WI38 (cell line): ENCODE measurements at regions not wholly inside any gene's neighbourhood (a gene's known extent, or its start where the extent isn't known, plus 50 kb on each side); places are given as distances from the start of the nearest gene placed in this dataset.

ENCODE experiments used
- H3K4me3 ChIP-seq: 2 replicates; pipeline ENCODE4 v1.5.1; 2011; ENCODE audit warnings: low read depth, mild to moderate bottlenecking, control low read depth, low read length
- TF ChIP-seq, protein P1 (sequence below): IDR thresholded peaks from 2 replicates; pipeline ENCODE4 v1.5.1; 2012; ENCODE audit warnings: low read depth, mild to moderate bottlenecking, control low read depth, low read length

DNA sequence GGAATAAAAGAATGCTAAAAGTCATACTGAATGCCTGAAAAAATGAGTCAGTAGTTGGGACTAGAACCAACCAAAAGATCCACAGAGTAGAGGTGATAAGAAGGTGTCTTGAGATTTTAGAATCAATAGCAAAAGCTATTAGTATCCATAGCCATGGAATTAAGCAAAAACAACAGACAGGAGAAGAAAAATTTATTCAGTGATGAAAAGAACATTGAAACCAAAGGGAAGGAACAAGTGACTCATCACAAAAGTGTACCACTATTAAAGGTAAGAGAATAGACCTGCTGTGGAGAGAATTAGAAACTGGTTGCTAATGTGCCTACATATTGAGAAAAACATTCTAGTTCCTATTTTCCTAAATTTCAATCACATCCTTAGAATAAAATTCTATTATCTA, 182.0 kb upstream of the NEIL3 start:
- TF ChIP-seq, protein P1, sequence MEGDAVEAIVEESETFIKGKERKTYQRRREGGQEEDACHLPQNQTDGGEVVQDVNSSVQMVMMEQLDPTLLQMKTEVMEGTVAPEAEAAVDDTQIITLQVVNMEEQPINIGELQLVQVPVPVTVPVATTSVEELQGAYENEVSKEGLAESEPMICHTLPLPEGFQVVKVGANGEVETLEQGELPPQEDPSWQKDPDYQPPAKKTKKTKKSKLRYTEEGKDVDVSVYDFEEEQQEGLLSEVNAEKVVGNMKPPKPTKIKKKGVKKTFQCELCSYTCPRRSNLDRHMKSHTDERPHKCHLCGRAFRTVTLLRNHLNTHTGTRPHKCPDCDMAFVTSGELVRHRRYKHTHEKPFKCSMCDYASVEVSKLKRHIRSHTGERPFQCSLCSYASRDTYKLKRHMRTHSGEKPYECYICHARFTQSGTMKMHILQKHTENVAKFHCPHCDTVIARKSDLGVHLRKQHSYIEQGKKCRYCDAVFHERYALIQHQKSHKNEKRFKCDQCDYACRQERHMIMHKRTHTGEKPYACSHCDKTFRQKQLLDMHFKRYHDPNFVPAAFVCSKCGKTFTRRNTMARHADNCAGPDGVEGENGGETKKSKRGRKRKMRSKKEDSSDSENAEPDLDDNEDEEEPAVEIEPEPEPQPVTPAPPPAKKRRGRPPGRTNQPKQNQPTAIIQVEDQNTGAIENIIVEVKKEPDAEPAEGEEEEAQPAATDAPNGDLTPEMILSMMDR: no peak
- no peak overlapping the region for H3K4me3 ChIP-seq

DNA sequence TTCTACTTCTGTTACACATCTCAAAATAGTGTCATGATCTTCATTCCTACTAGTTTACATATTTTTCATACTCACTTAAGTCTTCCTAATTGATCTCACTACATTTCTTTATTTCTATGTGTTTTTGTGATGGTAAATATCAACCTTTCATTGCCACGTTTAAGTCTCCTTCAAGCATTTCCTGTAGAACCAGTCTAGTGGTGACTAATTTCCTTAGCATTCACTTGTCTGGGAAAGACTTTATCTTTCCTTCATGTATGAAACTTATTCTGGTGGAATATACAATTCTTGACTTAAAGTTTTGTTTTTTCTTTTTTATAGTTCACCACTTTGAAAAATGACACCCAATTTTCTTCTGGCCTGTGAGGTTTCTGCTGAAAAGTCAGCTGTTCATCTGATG, 181.4 kb upstream of the NEIL3 start:
- no peak overlapping the region for H3K4me3 ChIP-seq
- TF ChIP-seq, protein P1: no peak

DNA sequence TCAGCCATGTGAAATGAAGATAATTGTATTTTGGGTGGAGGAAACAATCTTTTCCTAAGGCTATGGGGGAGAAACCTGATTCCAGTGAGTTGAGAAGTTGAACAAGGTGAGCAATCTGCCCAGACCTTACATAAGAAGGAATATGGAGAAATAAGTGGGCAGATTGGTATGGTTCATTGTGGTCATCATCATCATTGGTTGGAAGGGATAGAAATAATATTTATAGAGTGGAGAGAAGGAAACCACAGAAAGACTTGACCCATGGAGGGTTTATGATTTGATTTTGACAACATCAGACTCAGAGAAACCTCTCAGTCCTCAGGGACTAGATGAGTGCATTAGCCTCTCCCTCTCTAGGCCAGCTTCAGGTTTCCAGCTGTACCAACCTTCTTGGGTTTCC, 177.9 kb upstream of the NEIL3 start:
- H3K4me3 ChIP-seq: no peak overlapping the region
- TF ChIP-seq, protein P1: no peak

DNA sequence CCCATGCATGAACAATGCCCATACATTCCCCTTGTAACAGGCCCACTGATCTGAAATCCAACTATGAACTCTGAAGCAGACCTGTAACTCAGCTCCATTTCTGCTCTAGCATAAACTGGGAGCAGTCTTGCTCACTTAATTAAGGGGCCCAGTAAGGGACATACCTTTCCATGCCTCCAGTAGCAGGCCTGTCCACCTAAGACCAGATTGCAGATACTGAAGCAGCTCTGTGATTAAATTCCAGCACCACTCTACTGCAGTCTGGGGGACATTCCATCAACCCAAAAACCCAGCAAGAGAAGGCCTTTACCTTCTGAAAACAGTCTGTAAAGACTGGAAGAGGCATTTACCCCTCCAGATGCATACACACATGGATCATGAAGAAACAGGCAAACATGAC, 162.0 kb upstream of the NEIL3 start:
- TF ChIP-seq, protein P1: no peak
- H3K4me3 ChIP-seq: no peak overlapping the region

DNA sequence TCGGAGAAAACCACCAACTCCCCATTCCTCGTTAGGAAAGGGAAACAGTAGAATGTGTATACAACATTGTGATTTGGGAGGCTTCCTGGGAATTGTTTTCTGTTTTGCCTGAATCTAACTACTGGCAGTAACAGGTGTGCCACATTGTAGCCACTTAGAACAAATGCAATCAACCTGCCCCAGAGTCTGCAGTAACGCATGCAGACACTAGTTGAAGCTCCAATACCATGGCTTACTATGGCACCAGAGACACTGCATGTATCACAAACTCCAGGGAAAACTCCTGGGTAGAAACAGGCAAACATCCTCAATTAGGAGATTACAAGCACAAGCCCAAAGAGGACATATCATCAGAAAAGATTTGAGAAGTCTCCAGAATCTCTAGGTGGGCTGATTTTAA, 154.2 kb upstream of the NEIL3 start:
- no peak overlapping the region for H3K4me3 ChIP-seq
- TF ChIP-seq, protein P1: no peak

DNA sequence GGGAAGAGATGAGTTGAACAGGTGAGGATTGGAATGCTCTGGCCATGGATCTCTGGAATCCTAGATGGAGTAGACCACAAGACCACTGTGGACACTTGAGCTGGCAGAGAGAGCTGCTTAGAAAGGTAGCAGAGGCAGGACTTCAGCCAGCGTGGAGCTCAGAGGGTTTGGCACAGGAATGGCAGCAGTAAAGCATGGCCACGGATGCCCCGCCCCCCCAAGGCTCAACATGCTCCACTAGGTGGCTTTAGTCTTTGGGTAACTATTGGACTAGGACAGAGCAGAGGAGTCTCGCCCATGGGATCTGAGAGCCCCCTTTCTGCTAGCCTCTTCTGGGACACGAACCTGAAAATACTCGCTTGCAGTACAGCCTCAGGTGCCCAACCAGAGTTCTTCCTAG, 150.1 kb upstream of the NEIL3 start:
- H3K4me3 ChIP-seq: no peak overlapping the region
- TF ChIP-seq, protein P1: no peak

DNA sequence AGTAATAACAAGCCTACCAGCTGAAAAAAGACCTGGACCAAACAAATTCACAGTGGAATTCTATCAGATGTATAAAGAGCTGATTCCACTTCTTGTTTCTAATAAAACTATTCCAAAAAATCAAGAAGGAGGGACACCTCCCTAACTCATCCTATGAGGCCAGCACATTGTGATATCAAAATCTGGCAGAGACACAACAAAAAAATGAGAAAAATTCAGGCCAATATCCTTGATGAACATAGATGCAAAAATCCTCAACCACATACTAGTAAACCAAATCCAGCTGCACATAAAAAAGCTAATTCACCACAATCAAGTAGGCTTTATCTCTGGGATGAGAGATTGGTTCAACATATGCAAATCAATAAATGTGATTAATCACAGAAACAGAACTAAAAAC, 147.9 kb upstream of the NEIL3 start:
- TF ChIP-seq, protein P1: no peak
- H3K4me3 ChIP-seq: no peak overlapping the region

DNA sequence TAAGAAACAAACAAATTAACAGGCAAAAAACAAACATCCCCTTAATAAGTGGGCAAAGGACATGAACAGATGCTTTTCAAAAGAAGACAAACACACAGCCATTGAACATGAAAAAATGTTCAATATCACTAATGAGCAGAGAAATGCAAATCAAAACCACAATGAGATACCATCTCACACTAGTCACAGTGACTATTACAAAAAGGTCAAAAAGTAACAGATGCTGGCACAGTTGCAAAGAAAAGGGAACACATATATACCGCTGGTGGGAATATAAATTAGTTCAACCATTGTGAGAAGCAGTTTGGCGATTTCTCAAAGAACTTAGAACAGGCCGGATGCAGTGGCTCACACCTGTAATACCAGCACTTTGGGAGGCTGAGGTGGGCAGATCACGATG, 146.1 kb upstream of the NEIL3 start:
- H3K4me3 ChIP-seq: no peak overlapping the region
- TF ChIP-seq, protein P1: no peak
